IMR-90 (cell line): ENCODE measurements at regions not wholly inside any gene's neighbourhood (a gene's known extent, or its start where the extent isn't known, plus 50 kb on each side); places are given as distances from the start of the nearest gene placed in this dataset.

Source experiments
- CTCF ChIP-seq: conservative IDR thresholded peaks from 2 replicates; pipeline ENCODE4 v1.5.1; 2012; ENCODE audit warnings: mild to moderate bottlenecking, low read depth, low read length, improper control_type of control experiment
- FOS ChIP-seq: fragments of 150-350 bp; IDR thresholded peaks from 2 replicates; pipeline ENCODE4 v1.6.1; 2016; ENCODE audit warnings: low read depth, low read length
- POLR2A ChIP-seq: IDR thresholded peaks from 2 replicates; pipeline ENCODE4 v1.6.1; 2012; ENCODE audit warnings: mild to moderate bottlenecking, low read depth, low read length
- RAD21 ChIP-seq: IDR thresholded peaks from 2 replicates; pipeline ENCODE4 v1.6.1; 2012; ENCODE audit warnings: low read length, improper control_type of control experiment
- USF2 ChIP-seq: fragments of 150-350 bp; IDR thresholded peaks from 2 replicates; pipeline ENCODE4 v1.6.1; 2017; ENCODE audit warnings: mild to moderate bottlenecking, antibody characterized with exemption, low read length, low read depth
- TF ChIP-seq, protein P1 (sequence below): fragments of 150-350 bp; IDR thresholded peaks from 2 replicates; pipeline ENCODE4 v1.6.1; 2016; ENCODE audit warnings: low read depth, mild to moderate bottlenecking, low read length, moderate library complexity, borderline replicate concordance

- TF ChIP-seq POLR2A = no peak
- no peak for TF ChIP-seq RAD21
- no peak for TF ChIP-seq CTCF
- no peak for TF ChIP-seq FOS
- no peak for TF ChIP-seq USF2
- TF ChIP-seq, protein P1, sequence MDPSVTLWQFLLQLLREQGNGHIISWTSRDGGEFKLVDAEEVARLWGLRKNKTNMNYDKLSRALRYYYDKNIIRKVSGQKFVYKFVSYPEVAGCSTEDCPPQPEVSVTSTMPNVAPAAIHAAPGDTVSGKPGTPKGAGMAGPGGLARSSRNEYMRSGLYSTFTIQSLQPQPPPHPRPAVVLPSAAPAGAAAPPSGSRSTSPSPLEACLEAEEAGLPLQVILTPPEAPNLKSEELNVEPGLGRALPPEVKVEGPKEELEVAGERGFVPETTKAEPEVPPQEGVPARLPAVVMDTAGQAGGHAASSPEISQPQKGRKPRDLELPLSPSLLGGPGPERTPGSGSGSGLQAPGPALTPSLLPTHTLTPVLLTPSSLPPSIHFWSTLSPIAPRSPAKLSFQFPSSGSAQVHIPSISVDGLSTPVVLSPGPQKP = no peak
These were observed 245.0 kb downstream of the MTX2 start for GRCh38 chr2:176514276-176514675.
